COLO668 (cell line): ENCODE measurements at regions not wholly inside any gene's neighbourhood (a gene's known extent, or its start where the extent isn't known, plus 50 kb on each side); places are given as distances from the start of the nearest gene placed in this dataset.

Source experiments
- DNase-seq: peaks from one replicate; lab custom pipeline; 2025; ENCODE audit not compliant: unreplicated experiment; lab: John Stamatoyannopoulos, UW

DNA sequence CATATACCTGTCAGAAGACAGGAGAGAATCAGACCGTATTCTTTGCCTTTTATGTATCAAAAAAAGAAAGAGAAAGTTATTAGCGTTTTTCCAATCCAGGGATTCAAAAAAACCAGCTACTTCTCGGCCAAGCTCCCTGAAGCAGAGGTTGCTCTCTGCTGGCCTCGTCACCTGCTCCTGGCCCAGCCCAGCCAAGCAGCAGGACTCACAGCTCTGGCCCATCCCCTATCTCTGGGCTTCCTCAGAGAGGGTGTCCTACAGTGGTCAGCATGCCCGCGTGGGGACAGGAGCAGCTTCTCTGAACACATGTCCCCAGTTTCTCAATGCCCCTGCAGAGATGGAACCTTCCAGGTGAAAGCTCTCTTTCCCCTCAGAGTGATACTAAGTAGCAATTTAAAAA is 209.0 kb downstream of the URI1 start:
- DNase-seq: no peak

DNA sequence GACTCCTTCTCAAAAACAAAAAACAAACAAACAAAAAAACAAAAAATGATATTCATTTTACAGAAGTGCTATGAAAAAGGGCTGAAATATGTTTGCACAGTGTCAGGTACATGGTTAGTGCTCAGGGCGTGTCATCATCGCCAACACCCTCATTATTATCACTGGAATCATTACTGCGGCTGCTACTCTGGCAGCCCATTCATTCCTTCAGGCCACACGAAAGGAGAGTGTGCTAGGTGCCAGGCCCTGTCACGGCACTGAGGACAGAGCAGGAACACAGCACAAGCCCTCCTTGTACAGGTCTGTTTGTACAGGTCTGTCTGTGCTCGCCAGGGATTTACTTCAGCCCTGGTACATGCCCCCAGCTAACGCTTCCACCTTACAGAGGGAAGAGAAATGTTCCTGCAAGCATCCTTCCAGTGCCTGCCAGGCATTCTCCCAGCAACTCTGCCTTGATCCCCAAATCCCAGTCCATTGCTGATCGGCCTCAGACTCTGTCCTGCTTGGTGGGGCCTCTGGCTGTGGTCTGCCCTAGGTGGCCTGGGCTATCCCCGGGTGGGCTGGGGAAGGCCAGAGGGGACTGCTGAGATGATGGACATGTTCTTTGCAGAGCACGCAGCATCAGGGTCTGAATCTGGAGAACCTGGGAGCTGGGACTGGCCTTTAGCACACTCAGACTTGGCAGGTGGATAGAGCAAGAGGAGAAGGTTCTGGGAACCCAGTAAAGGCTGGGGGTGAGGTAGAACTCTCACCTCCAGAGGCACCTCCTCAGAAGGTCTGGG is 210.7 kb downstream of the URI1 start:
- DNase-seq: no peak

DNA sequence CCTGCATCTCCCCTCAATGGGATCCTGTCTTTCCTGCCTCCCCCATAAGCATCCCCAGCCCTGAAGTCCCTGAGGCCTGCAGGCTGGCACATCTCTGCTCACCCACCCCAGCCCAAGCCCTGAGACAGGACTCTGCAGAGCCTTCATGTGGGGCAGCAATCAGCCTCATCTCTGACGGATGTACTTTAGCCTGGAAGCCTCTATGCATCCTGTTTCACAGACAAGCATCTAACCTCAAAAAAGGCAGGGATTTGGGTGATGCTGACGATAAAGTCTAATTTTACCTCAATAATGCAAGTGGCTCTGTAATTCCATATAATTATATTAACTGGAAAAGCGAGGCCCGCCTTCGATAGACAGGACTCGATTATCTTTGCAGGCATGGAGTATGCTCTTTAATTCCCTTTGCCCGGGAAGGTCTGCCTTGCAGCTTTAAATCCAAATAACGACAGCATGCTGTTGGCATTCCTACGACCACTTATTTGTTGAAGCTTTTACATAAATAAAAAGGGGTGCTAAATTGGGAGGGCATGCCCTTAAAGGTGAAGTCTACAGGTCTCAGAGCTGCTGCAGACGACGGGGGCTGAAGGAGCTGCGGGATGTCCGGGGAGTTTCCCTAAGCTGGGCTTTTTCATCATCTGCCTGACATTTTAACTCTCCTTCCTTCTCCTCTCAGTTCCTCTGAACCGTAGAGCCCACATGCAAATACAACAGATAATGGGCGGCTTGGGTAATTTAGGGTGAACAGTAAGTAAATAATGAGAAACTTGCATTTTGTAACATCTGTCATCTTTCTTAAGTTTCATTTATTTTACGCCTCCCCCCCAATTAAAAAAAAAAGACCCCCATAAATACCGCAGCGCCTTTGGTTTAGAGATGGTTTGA is 211.5 kb downstream of the URI1 start:
- no peak for DNase-seq

GRCh38 chr19:30154410-30154809 is 212.4 kb downstream of the URI1 start:
- no peak for DNase-seq

DNA sequence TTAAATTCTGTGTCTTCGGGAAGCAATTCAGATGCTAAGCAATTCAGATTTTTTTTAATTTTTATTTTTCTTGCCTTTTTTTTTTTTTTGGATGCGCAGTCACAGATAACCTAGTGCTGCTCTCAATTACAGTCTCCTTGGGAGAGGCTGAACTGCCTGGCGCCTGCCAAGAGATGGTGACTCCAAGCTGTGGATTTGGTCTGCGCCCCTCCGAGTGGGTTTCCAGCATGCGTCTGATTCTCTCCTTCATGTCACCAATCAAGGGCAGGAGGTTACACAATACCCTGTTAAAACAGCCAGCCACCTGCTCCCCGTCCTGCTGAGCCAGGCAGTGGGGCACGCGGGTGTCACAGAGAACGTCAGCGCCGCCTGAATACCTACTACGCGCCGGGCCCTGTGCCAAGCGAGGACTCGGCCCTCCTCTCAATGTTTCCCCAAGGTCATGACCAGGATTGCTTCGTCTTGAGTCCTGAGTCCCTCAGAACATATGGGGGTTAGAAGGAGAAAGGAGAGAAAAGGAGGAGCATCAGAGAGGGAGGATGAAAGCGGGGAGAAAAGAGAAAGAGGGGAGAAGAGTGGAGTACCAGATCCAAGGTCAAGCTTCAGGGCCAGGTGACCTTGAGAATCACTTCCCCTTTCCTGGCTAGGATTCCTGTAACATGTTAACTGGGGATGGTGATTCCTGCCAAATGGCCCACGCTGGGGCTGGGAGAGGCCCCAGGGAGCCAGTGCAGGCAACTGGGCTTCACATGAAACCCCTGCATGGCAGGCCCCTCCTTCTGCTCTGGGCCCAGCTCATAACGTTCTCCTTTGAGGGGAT is 213.6 kb downstream of the URI1 start:
- no peak for DNase-seq

GRCh38 chr19:30156646-30157045 is 214.6 kb downstream of the URI1 start:
- no peak for DNase-seq

DNA sequence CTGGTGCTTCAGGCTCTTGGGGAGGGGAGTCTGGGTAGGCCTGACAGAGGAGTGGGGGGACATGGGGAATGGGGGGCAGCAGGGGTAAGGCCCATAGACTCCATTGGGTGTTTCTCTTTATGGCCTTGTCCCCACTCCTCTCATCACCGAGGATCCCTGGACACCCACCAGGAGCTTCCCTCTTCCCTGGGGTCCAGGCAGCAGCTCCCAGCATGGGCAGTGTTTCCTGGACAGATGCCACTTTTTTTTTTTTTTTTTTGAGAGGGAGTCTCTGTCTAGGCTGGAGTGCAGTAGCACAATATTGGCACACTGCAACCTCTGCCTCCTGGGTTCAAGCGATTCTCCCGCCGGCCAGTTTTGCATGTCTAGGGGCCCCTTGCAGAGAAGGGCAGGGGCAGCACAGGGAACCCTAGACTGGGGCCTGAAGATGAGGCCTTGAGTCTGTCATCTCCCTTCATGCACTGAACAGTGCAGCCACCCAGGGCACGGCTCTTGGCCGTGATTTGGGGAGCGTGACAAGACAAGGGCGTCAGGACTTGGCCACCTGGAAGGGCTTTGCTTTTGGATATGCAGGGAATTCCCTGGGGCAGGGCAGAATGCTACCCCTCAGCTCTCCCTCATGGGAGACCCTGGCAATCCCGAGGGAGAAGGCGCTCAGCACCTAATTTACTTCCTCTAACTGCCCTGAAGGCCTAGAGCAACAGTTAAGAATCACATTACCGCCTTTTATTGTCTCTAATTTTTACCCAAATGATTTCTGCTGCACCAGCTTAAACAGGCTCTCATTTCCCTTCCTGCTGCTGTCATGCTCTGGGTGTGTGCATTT is 213.9 kb upstream of the ZNF536 start:
- no peak for DNase-seq

GRCh38 chr19:30158893-30159245 is 213.3 kb upstream of the ZNF536 start:
- no peak for DNase-seq

- DNase-seq: no peak
Observed at GRCh38 chr19:30159636-30160035, 212.5 kb upstream of the ZNF536 start.

DNA sequence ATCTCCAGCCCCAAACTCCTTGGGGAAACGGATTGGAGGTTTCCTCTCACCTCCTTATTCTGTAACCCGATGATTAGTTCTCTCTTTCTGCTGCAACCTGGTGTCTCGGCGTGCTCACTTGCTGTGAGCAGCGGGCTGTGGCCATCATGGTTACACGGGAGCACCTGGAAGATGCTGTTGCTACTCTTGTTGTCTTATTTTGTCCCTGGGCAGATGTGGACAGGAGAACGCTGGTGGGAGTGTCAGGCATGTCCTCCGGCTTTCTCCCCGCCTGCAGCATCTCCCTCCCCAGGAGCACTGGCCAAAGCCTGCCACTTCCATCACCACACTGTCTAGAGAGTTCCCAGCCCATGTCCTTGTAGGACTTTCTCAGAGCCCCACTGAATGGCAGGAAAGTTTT is 211.8 kb upstream of the ZNF536 start:
- no peak for DNase-seq

GRCh38 chr19:30161021-30161655 is 211.0 kb upstream of the ZNF536 start:
- DNase-seq: no peak

- DNase-seq: no peak
Observed at GRCh38 chr19:30161770-30162169, 210.4 kb upstream of the ZNF536 start.

- no peak for DNase-seq
Observed at GRCh38 chr19:30162718-30163117, 209.5 kb upstream of the ZNF536 start.

GRCh38 chr19:30163663-30164062 is 208.5 kb upstream of the ZNF536 start:
- DNase-seq: no peak

- no peak for DNase-seq
Observed at GRCh38 chr19:30165228-30165813, 206.9 kb upstream of the ZNF536 start.

GRCh38 chr19:30167206-30167868 is 204.8 kb upstream of the ZNF536 start:
- DNase-seq: no peak

GRCh38 chr19:30167976-30168635 is 204.1 kb upstream of the ZNF536 start:
- no peak for DNase-seq

DNA sequence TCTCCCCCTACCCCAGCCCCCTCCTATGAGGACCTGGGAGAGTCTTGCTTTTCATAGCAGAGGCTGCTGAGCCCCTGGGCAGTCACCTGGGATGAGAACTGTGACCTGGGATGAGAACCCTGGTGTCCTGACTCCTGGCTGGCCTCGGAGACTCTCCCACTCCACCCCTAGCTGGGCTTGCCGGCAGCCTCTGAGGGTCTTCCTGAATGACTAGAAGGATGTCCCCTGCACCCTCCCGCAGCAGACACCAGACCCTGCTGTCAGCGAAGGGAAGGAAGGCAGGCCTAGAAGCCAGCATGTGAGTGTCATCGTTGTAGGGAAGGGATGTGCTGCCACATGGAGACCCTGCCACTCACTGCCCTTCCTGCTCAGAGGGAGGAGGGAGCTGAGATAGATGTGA is 203.4 kb upstream of the ZNF536 start:
- no peak for DNase-seq
